Fibroblast of mammary gland (primary cell): ENCODE measurements at regions not wholly inside any gene's neighbourhood (a gene's known extent, or its start where the extent isn't known, plus 50 kb on each side); places are given as distances from the start of the nearest gene placed in this dataset.
"Not testable (repeated sequence)": the region's sequence is repeated elsewhere in the genome, so short reads cannot be mapped to it uniquely, and the experiment has no call there.

ENCODE experiments used
- DNase-seq: peaks from one replicate; pipeline ENCODE4 v3.0.0-alpha.2; 2010; ENCODE audit warnings: low read depth
- H3K4me3 ChIP-seq: 2 replicates; pipeline ENCODE4 v1.5.1; 2011; ENCODE audit warnings: low read depth, mild to moderate bottlenecking, low read length, moderate library complexity; ENCODE audit not compliant: control insufficient read depth
- TF ChIP-seq, protein P1 (sequence below): conservative IDR thresholded peaks from 2 replicates; pipeline ENCODE4 v1.5.1; 2011; ENCODE audit warnings: low read depth, low read length, inconsistent platforms; ENCODE audit not compliant: control insufficient read depth, insufficient read depth

DNA sequence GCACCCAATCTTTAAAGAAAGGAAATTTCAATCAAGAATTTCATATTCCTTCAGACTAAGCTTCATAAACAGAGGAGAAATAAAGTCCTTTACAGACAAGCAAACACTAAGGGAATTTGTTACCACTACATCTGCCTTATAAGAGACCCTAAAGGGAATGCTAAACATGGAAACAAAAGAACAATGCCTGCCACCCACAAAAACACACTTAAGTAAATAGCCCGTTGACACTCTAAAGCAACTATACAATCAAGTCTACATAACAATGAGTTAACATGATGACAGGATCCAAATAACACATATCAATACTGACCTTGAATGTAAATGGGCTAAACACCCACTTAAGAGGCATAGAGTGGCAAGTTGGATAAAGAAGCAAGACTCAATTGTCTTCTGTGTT is 1056.9 kb upstream of the ATXN8OS start:
- no peak for DNase-seq
- TF ChIP-seq, protein P1, sequence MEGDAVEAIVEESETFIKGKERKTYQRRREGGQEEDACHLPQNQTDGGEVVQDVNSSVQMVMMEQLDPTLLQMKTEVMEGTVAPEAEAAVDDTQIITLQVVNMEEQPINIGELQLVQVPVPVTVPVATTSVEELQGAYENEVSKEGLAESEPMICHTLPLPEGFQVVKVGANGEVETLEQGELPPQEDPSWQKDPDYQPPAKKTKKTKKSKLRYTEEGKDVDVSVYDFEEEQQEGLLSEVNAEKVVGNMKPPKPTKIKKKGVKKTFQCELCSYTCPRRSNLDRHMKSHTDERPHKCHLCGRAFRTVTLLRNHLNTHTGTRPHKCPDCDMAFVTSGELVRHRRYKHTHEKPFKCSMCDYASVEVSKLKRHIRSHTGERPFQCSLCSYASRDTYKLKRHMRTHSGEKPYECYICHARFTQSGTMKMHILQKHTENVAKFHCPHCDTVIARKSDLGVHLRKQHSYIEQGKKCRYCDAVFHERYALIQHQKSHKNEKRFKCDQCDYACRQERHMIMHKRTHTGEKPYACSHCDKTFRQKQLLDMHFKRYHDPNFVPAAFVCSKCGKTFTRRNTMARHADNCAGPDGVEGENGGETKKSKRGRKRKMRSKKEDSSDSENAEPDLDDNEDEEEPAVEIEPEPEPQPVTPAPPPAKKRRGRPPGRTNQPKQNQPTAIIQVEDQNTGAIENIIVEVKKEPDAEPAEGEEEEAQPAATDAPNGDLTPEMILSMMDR: no peak
- no peak overlapping the region for H3K4me3 ChIP-seq

DNA sequence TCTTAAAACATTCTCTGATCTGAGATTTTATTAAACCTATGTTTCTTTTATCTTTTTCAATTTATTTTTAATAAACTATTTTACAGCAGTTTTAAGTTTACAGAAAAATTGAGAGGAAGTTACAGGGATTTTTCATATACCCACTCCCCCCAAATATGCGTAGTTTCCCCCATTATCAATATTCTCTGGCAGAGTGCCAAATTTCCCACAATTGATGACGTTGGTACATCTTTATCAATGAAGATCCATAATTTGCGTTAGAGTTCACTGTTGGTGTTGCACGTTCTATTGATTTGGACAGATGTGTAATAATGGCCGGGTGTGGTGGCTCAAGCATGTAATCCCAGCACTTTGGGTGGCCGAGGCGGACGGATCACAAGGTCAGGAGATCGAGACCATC is 1063.0 kb upstream of the ATXN8OS start:
- H3K4me3 ChIP-seq: no peak overlapping the region
- TF ChIP-seq, protein P1: no peak
- no peak for DNase-seq

DNA sequence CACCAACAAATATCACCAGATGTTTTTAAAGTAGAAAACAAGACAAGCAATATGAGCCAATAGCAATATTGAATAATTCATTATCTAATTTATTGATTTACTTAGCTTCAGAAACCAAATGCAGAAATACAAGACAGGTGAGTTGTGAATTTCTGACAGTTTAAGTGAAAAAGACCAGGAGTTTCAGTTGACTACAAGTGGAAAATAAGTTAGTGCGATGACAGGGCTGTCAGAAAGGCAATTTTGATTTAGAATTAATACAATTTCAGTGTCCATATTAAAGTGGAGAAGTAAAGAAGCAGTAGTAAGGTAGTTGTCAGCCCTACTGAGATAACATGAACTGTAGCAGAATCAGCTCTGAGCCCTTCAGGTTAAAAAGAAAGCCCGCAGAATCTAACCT is 1066.7 kb upstream of the ATXN8OS start:
- H3K4me3 ChIP-seq: no peak overlapping the region
- DNase-seq: no peak
- TF ChIP-seq, protein P1: no peak

DNA sequence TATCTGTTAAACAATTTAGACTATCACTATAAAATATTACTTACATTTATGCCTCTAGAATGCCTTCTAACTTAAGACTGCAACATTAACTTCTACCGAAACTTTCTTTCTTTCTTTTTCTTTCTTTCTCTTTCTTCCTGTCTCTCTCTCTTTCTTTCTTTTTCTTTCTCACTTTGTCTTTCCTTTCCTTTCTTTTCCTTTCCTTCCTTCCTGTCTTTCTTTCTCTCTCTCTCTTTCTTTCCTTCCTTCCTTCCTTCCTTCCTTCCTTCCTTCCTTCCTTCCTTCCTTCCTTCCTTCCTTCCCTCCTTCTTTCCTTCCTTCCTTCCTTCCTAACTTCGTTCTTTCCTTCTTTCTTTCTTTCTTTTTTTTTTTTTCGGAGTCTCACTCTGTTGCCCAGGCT is 1071.9 kb upstream of the ATXN8OS start:
- no peak overlapping the region for H3K4me3 ChIP-seq
- TF ChIP-seq, protein P1: no peak
- DNase-seq: no peak

DNA sequence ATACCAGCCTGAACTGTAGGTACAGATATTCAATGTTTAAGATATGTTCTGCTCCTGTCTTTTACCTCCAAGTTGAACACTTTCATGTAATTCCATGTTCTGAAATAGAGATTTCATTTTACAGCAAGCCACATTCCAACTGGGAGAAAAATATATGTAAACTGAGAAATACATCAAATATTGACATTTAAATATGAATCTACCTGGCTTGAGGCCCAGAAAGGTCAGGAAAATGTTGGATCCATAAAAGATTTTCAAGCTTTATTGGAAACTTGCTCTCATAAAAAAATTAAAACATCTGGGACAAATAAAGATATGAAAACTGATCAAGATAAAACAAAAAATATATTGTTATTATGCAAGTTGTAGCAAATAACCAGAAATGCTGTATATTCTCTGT is 1078.7 kb upstream of the ATXN8OS start:
- DNase-seq: no peak
- H3K4me3 ChIP-seq: no peak overlapping the region
- TF ChIP-seq, protein P1: no peak

DNA sequence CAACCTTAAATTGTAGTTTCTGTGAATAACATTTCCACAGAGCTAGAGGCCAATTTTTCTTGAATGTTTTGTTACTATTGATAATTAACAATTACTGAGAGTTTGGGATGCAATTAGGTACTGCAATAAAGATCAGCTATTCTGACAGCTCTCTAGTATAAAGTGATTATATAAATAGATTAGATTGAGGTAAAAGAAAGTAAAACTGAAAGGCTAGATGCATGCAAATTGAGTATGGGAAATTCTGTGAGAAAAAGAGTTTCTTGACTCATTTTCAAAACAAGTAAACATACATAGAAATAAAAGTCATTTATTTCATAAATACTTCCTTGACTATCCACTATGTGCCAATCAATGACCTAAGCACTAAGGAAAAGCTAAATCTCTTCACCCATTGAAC is 1087.5 kb upstream of the ATXN8OS start:
- H3K4me3 ChIP-seq: no peak overlapping the region
- TF ChIP-seq, protein P1: no peak
- no peak for DNase-seq

DNA sequence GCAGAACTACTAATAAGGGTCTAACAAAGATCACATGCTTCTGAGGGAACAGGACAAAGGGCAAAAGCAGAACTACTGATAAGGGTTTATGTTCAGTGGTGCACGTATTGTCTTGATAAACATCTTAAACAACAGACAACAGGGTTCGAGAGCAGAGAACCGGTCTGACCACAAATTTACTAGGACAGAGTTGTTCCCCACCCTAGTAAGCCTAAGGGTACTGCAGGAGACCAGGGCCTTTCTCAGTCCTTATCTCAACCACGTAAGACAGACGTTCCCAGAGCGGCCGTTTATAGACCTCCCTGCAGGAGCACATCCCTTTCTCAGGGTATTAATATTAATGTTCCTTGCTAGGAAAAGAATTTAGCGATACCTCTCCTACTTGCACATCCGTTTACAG is 1089.5 kb upstream of the ATXN8OS start:
- DNase-seq, H3K4me3 ChIP-seq: not testable (repeated sequence)
